GM12878 (cell line): ENCODE measurements at regions not wholly inside any gene's neighbourhood (a gene's known extent, or its start where the extent isn't known, plus 50 kb on each side); places are given as distances from the start of the nearest gene placed in this dataset.

Experiments used
- ATAC-seq: fragments of 200-7000 bp; cut with Tn5 transposase; 3 replicates; pipeline ENCODE4 v1.9.1; 2020; ENCODE audit warnings: mild to moderate bottlenecking, moderate library complexity
- BruUV-seq: library from RNA; stranded (reverse); fragments of 400-500 nt; replicated peaks from 2 replicates; lab custom pipeline; 2021; lab: Mats Ljungman, UMichigan
- CTCF ChIA-PET: fragments of 300-600 bp; sonication (Branson Sonifier 250); formaldehyde crosslinking; extraction: SDS; loops from one replicate; lab custom pipeline; 2021; ENCODE audit warnings: inconsistent platforms; lab: Yijun Ruan, JAX
- POLR2A ChIA-PET: fragments of 350-600 bp; formaldehyde crosslinking; extraction: SDS; loops from one replicate; lab custom pipeline; 2021; ENCODE audit warnings: inconsistent platforms; lab: Charles Lee
- RAD21 ChIA-PET: fragments of 300-600 bp; sonication (Branson Sonifier 250); formaldehyde crosslinking; loops from one replicate; lab custom pipeline; 2023; ENCODE audit warnings: antibody characterized with exemption; ENCODE audit not compliant: unreplicated experiment; lab: Charles Lee
- SMC1A ChIA-PET: fragments of 300-600 bp; sonication (Branson Sonifier 250); formaldehyde crosslinking; loops from one replicate; lab custom pipeline; 2023; ENCODE audit not compliant: unreplicated experiment, uncharacterized antibody; lab: Charles Lee
- DNase-seq: peaks from one replicate; pipeline ENCODE4 v3.0.0-alpha.2; 2011; ENCODE audit warnings: low read depth, low spot score
- FAIRE-seq: peaks from 3 replicates; lab custom pipeline; 2011; peaks lifted over from hg19 to GRCh38; lab: Jason Lieb, UNC
- H2AFZ ChIP-seq: 2 replicates; pipeline ENCODE4 v1.6.0; 2011; ENCODE audit warnings: low read depth, low read length, control low read depth; ENCODE audit not compliant: control insufficient read depth
- H3K27ac ChIP-seq: 2 replicates; pipeline ENCODE4 v1.5.1; 2011; ENCODE audit warnings: control low read depth; ENCODE audit not compliant: control insufficient read depth, insufficient read depth
- H3K27me3 ChIP-seq, 2 experiments: replicated peaks in 1 of 2; 2 replicates each; pipeline versions ENCODE4 v1.6.0 to v1.6.1; 2011; ENCODE audit warnings: low read length in 1 of 2; ENCODE audit not compliant: control insufficient read depth in 2 of 2, insufficient read depth in 2 of 2
- H3K36me3 ChIP-seq, 2 experiments: 2 replicates each; pipeline ENCODE4 v1.5.1; 2011; ENCODE audit warnings: low read length in 1 of 2; ENCODE audit not compliant: control insufficient read depth in 2 of 2, insufficient read depth in 2 of 2
- H3K4me1 ChIP-seq: 2 replicates; pipeline ENCODE4 v1.6.1; 2011; ENCODE audit warnings: mild to moderate bottlenecking, low read length, moderate library complexity, mixed read lengths; ENCODE audit not compliant: control insufficient read depth, insufficient read depth
- H3K4me2 ChIP-seq: 2 replicates; pipeline ENCODE4 v1.6.0; 2011; ENCODE audit warnings: control low read depth; ENCODE audit not compliant: control insufficient read depth, insufficient read depth
- H3K4me3 ChIP-seq: fragments of 200-600 bp; sonication (generic); 2 replicates; pipeline ENCODE4 v1.5.1; 2016
- H3K79me2 ChIP-seq: 2 replicates; pipeline ENCODE4 v1.6.0; 2011; ENCODE audit warnings: low read length; ENCODE audit not compliant: control insufficient read depth, insufficient read depth
- H3K9ac ChIP-seq: 2 replicates; pipeline ENCODE4 v1.8.0; 2011; ENCODE audit warnings: low read length, control low read depth, mixed read lengths; ENCODE audit not compliant: control insufficient read depth, insufficient read depth
- H3K9me3 ChIP-seq: replicated peaks from 3 replicates; pipeline ENCODE4 v1.5.1; 2011; ENCODE audit warnings: mild to moderate bottlenecking, low read length; ENCODE audit not compliant: control insufficient read depth, insufficient read depth
- H4K20me1 ChIP-seq: 2 replicates; pipeline ENCODE4 v1.6.0; 2011; ENCODE audit not compliant: control insufficient read depth, insufficient read depth
- DPF2 ChIP-seq: fragments of 450-650 bp; IDR thresholded peaks from 2 replicates; pipeline ENCODE4 v1.6.1; 2017; ENCODE audit warnings: mild to moderate bottlenecking
- HDAC2 ChIP-seq: fragments of 200-600 bp; sonication (generic); IDR thresholded peaks from 2 replicates; pipeline ENCODE4 v1.6.1; 2017
- HDGF ChIP-seq: fragments of 450-650 bp; IDR thresholded peaks from 2 replicates; pipeline ENCODE4 v1.6.1; 2016; ENCODE audit warnings: antibody characterized with exemption
- MYB ChIP-seq: fragments of 150-350 bp; IDR thresholded peaks from 2 replicates; pipeline ENCODE4 v1.6.1; 2014; ENCODE audit warnings: mild to moderate bottlenecking, low read depth, low read length, borderline replicate concordance
- NFXL1 ChIP-seq: fragments of 450-650 bp; IDR thresholded peaks from 2 replicates; pipeline ENCODE4 v1.6.1; 2017; ENCODE audit warnings: antibody characterized with exemption, mild to moderate bottlenecking, borderline replicate concordance
- NKRF ChIP-seq: fragments of 450-650 bp; conservative IDR thresholded peaks from 2 replicates; pipeline ENCODE4 v1.6.1; 2017; ENCODE audit warnings: mild to moderate bottlenecking, moderate library complexity
- NR2F1 ChIP-seq: fragments of 450-650 bp; conservative IDR thresholded peaks from 2 replicates; pipeline ENCODE4 v1.6.1; 2017; ENCODE audit warnings: mild to moderate bottlenecking
- POLR2AphosphoS2 ChIP-seq: IDR thresholded peaks from 2 replicates; pipeline ENCODE4 v1.6.1; 2011; ENCODE audit warnings: low read depth, mild to moderate bottlenecking, low read length, improper control_type of control experiment, moderate library complexity
- TCF7 ChIP-seq: IDR thresholded peaks from 2 replicates; pipeline ENCODE4 v1.6.1; 2014; ENCODE audit warnings: antibody characterized with exemption, borderline replicate concordance
- ZNF207 ChIP-seq: fragments of 450-650 bp; IDR thresholded peaks from 2 replicates; pipeline ENCODE4 v1.6.1; 2014; ENCODE audit warnings: antibody characterized with exemption, mild to moderate bottlenecking, borderline replicate concordance
- WGBS: methylation state at CpG from one replicate; pipeline ENCODE4 v1.1.6; 2016; ENCODE audit warnings: low lambda C conversion rate; ENCODE audit not compliant: insufficient replicate concordance, insufficient coverage; ENCODE audit errors: missing lambda C conversion rate; 5-methylcytosine and 5-hydroxymethylcytosine counted together
- in situ Hi-C: fragments of 300-500 bp; cut with MboI; formaldehyde crosslinking; loops from 9 replicates; pipeline ENCODE4 v1.14.3; 2018; ENCODE audit warnings: mixed read lengths
- intact Hi-C: fragments of 100-400 bp; cut with micrococcal nuclease; formaldehyde crosslinking; loops from one replicate; pipeline ENCODE4 v1.14.2; 2022; ENCODE audit not compliant: unreplicated experiment

- Histone ChIP-seq H4K20me1 (no peaks in the 10 kb centered on the region), H3K4me1 (no peaks in the 10 kb centered on the region), H3K27ac (no peak overlapping the region), H3K27me3 (no peaks in the 10 kb centered on the region), H3K4me3 (no peak overlapping the region), H3K9ac (no peak overlapping the region), H3K79me2 (no peaks in the 10 kb centered on the region), H3K36me3 (no peaks in the 10 kb centered on the region), H3K4me2 (no peak overlapping the region), H2AFZ (no peak overlapping the region), H3K9me3 (no peaks in the 10 kb centered on the region; the same call in 2 of the 3 replicates)
- ChIA-PET RAD21 (interaction anchor here (0.7 kb wide), 1 partner anchor 10 kb away, joined by 3 read pairs; no protein-coding TSS in a partner anchor), CTCF (no interaction called here), POLR2A (no interaction called here), SMC1A (no interaction called here)
- ATAC-seq, result no peak
- no TSS peak for BruUV-seq
- FAIRE-seq, result no peak
- DNase-seq, result no peak
- no peak for TF ChIP-seq NFXL1
- TF ChIP-seq TCF7, result no peak
- TF ChIP-seq DPF2, result no peak
- TF ChIP-seq ZNF207, result no peak
- no peak for TF ChIP-seq NKRF
- TF ChIP-seq NR2F1, result no peak
- intact Hi-C loops (no loop called here), in situ Hi-C loops (no loop called here)
- 0% methylated on average over 2 of the region's 2 CpGs for WGBS
These were observed 1146.4 kb downstream of the SLITRK5 start for GRCh38 chr13:88817560-88817959.

- H3K27me3 ChIP-seq, result no peaks in the 10 kb centered on the region
- no peaks in the 10 kb centered on the region for H3K79me2 ChIP-seq
- POLR2A ChIA-PET, result no interaction called here
- RAD21 ChIA-PET, result no interaction called here
- H2AFZ ChIP-seq, result no peak overlapping the region
- ATAC-seq, result no peak
- H4K20me1 ChIP-seq, result no peaks in the 10 kb centered on the region
- SMC1A ChIA-PET, result interaction anchor here (1.1 kb wide), 1 partner anchor 37 kb away, joined by 4 read pairs; no protein-coding TSS in a partner anchor
- in situ Hi-C loops, result no loop called here
- CTCF ChIA-PET, result interaction anchor here (1.1 kb wide), 1 partner anchor 12 kb away, joined by 4 read pairs; no protein-coding TSS in a partner anchor
- no peak overlapping the region for H3K9ac ChIP-seq
- H3K9me3 ChIP-seq, result no peaks in the 10 kb centered on the region
- no TSS peak for BruUV-seq
- H3K36me3 ChIP-seq, result no peaks in the 10 kb centered on the region
- TF ChIP-seq POLR2AphosphoS2 (no peak), TCF7 (no peak), HDAC2 (no peak), HDGF (no peak), MYB (no peak)
- TF ChIP-seq, all 136 proteins: peak for 0
- Histone ChIP-seq H3K4me2 (no peak overlapping the region), H3K4me1 (no peaks in the 10 kb centered on the region), H3K27ac (no peak overlapping the region), H3K4me3 (no peak overlapping the region)
- no peak for DNase-seq
- intact Hi-C loops, result no loop called here
- 40% methylated on average over 2 of the region's 2 CpGs for WGBS
- no peak for FAIRE-seq
These were observed 1151.9 kb downstream of the SLITRK5 start for GRCh38 chr13:88823114-88823513.
